NCI-H510A treated with DMSO at 0.1 percent for 48 hours (cell line): ENCODE measurements at regions not wholly inside any gene's neighbourhood (a gene's known extent, or its start where the extent isn't known, plus 50 kb on each side); places are given as distances from the start of the nearest gene placed in this dataset.
"Not testable (repeated sequence)": the region's sequence is repeated elsewhere in the genome, so short reads cannot be mapped to it uniquely, and the experiment has no call there.

Experiments
- DNase-seq: peaks from one replicate; lab custom pipeline; 2025; lab: John Stamatoyannopoulos, UW

- DNase-seq, result no peak
These were observed 250.6 kb upstream of the KLF8 start for GRCh38 chrX:55981603-55982002.

GRCh38 chrX:55996649-55997048 lies 235.5 kb upstream of the KLF8 start:
- DNase-seq, result no peak

GRCh38 chrX:56000174-56000573 lies 232.0 kb upstream of the KLF8 start:
- no peak for DNase-seq

- DNase-seq, result no peak
These were observed 231.4 kb upstream of the KLF8 start for GRCh38 chrX:56000729-56001128.

GRCh38 chrX:56025872-56026571 lies 206.1 kb upstream of the KLF8 start:
- peak; percentile 32 for DNase-seq

GRCh38 chrX:56026815-56027214 lies 205.3 kb upstream of the KLF8 start:
- DNase-seq, result peak; percentile 74

- no peak for DNase-seq
These were observed 203.0 kb upstream of the KLF8 start for GRCh38 chrX:56029188-56029587.

GRCh38 chrX:56029691-56030090 lies 202.5 kb upstream of the KLF8 start:
- DNase-seq, result no peak

- DNase-seq, result no peak
These were observed 200.7 kb upstream of the KLF8 start for GRCh38 chrX:56031409-56031808.

- DNase-seq, result no peak
These were observed 198.5 kb upstream of the KLF8 start for GRCh38 chrX:56033495-56034180.

- not testable (repeated sequence) for DNase-seq
These were observed 179.4 kb upstream of the KLF8 start for GRCh38 chrX:56052673-56053330.

GRCh38 chrX:56057325-56057724 lies 174.8 kb upstream of the KLF8 start:
- no peak for DNase-seq

- no peak for DNase-seq
These were observed 166.1 kb upstream of the KLF8 start for GRCh38 chrX:56066016-56066415.

- DNase-seq, result no peak
These were observed 163.8 kb upstream of the KLF8 start for GRCh38 chrX:56068274-56068758.

GRCh38 chrX:56069299-56069931 lies 162.7 kb upstream of the KLF8 start:
- DNase-seq, result no peak

GRCh38 chrX:56089376-56089775 lies 142.8 kb upstream of the KLF8 start:
- DNase-seq, result no peak

- no peak for DNase-seq
These were observed 132.9 kb upstream of the KLF8 start for GRCh38 chrX:56099271-56099670.

- peak; percentile 63 for DNase-seq
These were observed 124.8 kb upstream of the KLF8 start for GRCh38 chrX:56107320-56107719.

- no peak for DNase-seq
These were observed 118.2 kb upstream of the KLF8 start for GRCh38 chrX:56113785-56114436.

- DNase-seq, result no peak
These were observed 117.7 kb upstream of the KLF8 start for GRCh38 chrX:56114437-56114787.

- DNase-seq, result no peak
These were observed 111.9 kb upstream of the KLF8 start for GRCh38 chrX:56120242-56120641.

GRCh38 chrX:56125946-56126345 lies 106.2 kb upstream of the KLF8 start:
- DNase-seq, result no peak
